ENCODE measurements at regions not wholly inside any gene's neighbourhood (a gene's known extent, or its start where the extent isn't known, plus 50 kb on each side); places are given as distances from the start of the nearest gene placed in this dataset.
"Not testable (repeated sequence)": the region's sequence is repeated elsewhere in the genome, so short reads cannot be mapped to it uniquely, and the experiment has no call there.

- Histone ChIP-seq H2AFZ (ENCODE audit: low read depth, low read length) (no peak overlapping the region), H3K27me3 (ENCODE audit: insufficient read depth, low read length) (no peaks in the 10 kb centered on the region), H3K4me3 (ENCODE audit: low read length) (no peak overlapping the region), H3K9me3 (ENCODE audit: low read length) (no peaks in the 10 kb centered on the region), H3K4me1 (ENCODE audit: insufficient read depth, low read length) (no peaks in the 10 kb centered on the region), H3K36me3 (ENCODE audit: insufficient read depth, low read length) (no peaks in the 10 kb centered on the region)
Observed at GRCh38 chr18:66440433-66440832, 163.5 kb downstream of the CDH19 start.

- H3K27me3 ChIP-seq (ENCODE audit: insufficient read depth, low read length): no peaks in the 10 kb centered on the region
- H3K4me1 ChIP-seq (ENCODE audit: insufficient read depth, low read length): no peaks in the 10 kb centered on the region
- no peak overlapping the region for H2AFZ ChIP-seq (ENCODE audit: low read depth, low read length)
- no peaks in the 10 kb centered on the region for H3K9me3 ChIP-seq (ENCODE audit: low read length)
- no peak overlapping the region for H3K4me3 ChIP-seq (ENCODE audit: low read length)
- H3K36me3 ChIP-seq (ENCODE audit: insufficient read depth, low read length): no peaks in the 10 kb centered on the region
Observed at GRCh38 chr18:66439670-66440069, 164.2 kb downstream of the CDH19 start.

DNA sequence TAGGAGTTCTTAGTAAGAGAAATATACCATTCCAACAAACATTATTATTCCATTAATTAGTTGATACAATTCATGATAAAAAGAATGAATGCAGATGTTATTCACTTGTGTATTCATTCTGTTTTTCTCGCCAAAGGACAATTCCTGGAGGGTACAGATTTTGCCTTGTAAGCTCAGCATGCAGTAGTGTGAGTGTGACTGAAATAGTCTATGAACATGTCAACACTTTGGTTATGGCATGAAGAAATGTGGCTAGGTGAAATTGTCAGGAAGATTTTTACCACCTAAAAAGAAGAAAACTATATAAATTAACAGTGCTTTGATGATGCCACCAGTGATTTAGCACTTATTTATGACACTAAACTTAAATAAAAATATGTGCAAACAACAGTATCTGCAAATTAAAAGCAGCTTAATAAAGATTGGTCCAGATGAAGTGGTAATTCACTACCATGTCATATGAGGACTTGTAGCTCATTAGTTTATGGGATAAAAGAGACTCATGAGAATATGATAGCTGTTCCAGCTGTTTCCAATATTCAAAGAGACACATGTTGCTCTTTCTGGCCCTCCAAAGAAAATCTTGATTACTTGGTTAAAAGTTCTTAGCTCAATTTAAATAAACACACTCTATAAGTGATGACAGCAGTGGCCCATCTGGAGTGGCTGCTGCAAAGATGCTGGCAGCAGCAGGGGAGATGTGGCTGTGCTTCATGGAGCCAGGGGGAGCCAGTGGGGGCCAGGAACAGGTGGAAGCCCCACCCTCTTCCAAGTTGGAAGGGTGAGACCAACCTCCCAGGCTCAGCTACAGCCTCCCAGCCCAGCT lies 165.0 kb downstream of the CDH19 start:
- no peaks in the 10 kb centered on the region for H3K27me3 ChIP-seq (ENCODE audit: insufficient read depth, low read length)
- no peaks in the 10 kb centered on the region for H3K36me3 ChIP-seq (ENCODE audit: insufficient read depth, low read length)
- no peaks in the 10 kb centered on the region for H3K9me3 ChIP-seq (ENCODE audit: low read length)
- H3K4me3 ChIP-seq (ENCODE audit: low read length): no peak overlapping the region
- no peak overlapping the region for H2AFZ ChIP-seq (ENCODE audit: low read depth, low read length)
- H3K4me1 ChIP-seq (ENCODE audit: insufficient read depth, low read length): no peaks in the 10 kb centered on the region

DNA sequence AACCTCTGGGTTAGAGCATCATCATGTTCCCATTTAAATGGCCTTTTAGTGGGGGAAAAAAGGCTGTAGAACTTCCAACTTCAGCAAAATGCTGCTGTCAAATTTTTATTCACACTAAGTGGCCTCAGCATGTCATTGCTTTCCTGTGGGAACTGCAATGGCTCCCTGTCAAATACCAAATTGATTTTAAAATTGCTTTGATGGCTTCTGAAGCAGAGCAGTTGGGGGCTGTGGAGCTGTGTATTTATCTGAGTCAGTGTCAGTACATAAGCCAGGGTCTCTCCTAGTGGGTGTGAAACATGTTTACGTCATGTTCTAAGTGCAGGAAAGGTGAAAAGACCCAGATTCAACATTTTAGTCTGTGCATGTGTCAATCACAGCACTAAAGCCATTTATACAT lies 171.3 kb downstream of the CDH19 start:
- H3K4me3 ChIP-seq (ENCODE audit: low read length): no peak overlapping the region
- peak overlapping the region; percentile 18 for H2AFZ ChIP-seq (ENCODE audit: low read depth, low read length)
- H3K4me1 ChIP-seq (ENCODE audit: insufficient read depth, low read length): peaks cover 12% of the 10 kb centered on the region
- H3K27me3 ChIP-seq (ENCODE audit: insufficient read depth, low read length): no peaks in the 10 kb centered on the region
- H3K36me3 ChIP-seq (ENCODE audit: insufficient read depth, low read length): no peaks in the 10 kb centered on the region
- H3K9me3 ChIP-seq (ENCODE audit: low read length): no peaks in the 10 kb centered on the region

DNA sequence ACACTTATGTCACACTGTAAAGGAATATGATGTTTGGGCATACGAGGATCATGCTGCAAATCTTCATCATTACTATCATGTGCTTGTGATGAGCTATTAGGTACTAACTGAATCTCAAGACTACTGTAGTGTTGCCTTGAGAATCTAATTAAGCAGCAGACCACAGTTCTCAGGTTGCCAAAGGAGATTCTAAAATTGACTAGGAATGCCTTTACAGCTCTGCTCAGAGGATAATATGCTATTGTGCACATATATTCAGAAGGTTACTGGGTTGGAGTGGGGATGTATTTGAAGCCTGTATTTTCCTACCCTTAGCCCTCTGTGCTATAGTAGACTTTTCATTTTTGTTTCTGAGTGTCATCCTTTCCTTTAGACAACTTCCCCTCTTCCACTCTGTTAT lies 175.1 kb downstream of the CDH19 start:
- Histone ChIP-seq H3K36me3 (ENCODE audit: insufficient read depth, low read length) (no peaks in the 10 kb centered on the region), H3K4me1 (ENCODE audit: insufficient read depth, low read length) (peaks cover 12% of the 10 kb centered on the region), H3K9me3 (ENCODE audit: low read length) (no peaks in the 10 kb centered on the region), H2AFZ (ENCODE audit: low read depth, low read length) (no peak overlapping the region), H3K27me3 (ENCODE audit: insufficient read depth, low read length) (no peaks in the 10 kb centered on the region), H3K4me3 (ENCODE audit: low read length) (no peak overlapping the region)

DNA sequence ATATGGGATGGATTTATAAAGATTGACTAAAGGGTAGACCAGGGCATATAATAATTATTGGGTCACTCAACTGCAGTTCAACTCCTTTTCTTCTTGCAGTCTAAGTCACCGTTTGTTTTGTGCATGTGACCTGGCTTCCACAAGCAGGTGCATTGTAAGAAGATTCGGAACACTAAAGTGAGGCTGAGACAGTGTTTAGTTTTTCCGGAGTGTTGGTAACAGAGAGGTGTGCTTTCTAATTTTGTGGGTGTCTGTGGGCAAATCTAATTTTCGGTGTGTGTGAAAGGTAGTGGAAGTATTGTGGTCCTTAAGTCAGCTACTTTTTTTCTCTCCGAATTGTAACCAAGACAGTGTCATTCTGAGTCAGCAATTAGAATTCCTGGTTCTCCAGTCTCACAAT lies 184.5 kb downstream of the CDH19 start:
- Histone ChIP-seq H3K4me3 (ENCODE audit: low read length) (no peak overlapping the region), H2AFZ (ENCODE audit: low read depth, low read length) (no peak overlapping the region), H3K4me1 (ENCODE audit: insufficient read depth, low read length) (peaks cover 2% of the 10 kb centered on the region), H3K27me3 (ENCODE audit: insufficient read depth, low read length) (no peaks in the 10 kb centered on the region), H3K9me3 (ENCODE audit: low read length) (no peaks in the 10 kb centered on the region), H3K36me3 (ENCODE audit: insufficient read depth, low read length) (no peaks in the 10 kb centered on the region)

DNA sequence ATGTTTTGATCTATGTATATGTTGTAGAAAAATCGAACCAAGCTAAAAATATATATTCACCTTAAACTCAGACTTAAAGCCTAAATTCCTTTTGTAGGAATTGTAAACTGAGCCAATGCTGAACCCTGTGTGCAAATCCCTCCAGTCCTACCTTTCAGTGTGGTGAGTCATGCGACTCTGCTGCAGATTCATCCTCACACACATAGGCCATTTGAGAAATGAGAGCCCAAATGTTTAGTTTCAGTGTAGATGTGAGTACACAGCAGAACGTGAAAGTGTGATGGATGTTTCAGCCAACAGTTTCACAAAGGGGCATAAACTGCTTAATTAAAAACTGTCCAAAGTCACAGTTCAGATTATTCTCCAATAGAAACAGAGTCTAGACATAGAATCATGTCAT lies 193.2 kb downstream of the CDH19 start:
- no peaks in the 10 kb centered on the region for H3K27me3 ChIP-seq (ENCODE audit: insufficient read depth, low read length)
- no peak overlapping the region for H2AFZ ChIP-seq (ENCODE audit: low read depth, low read length)
- H3K9me3 ChIP-seq (ENCODE audit: low read length): peaks cover 3% of the 10 kb centered on the region
- no peak overlapping the region for H3K4me3 ChIP-seq (ENCODE audit: low read length)
- no peaks in the 10 kb centered on the region for H3K36me3 ChIP-seq (ENCODE audit: insufficient read depth, low read length)
- peaks cover 11% of the 10 kb centered on the region for H3K4me1 ChIP-seq (ENCODE audit: insufficient read depth, low read length)

- Histone ChIP-seq H3K4me3 (ENCODE audit: low read length) (no peak overlapping the region), H2AFZ (ENCODE audit: low read depth, low read length) (no peak overlapping the region)
Observed at GRCh38 chr18:66395671-66396218, 208.1 kb downstream of the CDH19 start.

GRCh38 chr18:66393463-66393862 lies 210.4 kb downstream of the CDH19 start:
- no peaks in the 10 kb centered on the region for H3K4me1 ChIP-seq (ENCODE audit: insufficient read depth, low read length)
- H3K9me3 ChIP-seq (ENCODE audit: low read length): peaks cover 11% of the 10 kb centered on the region
- no peaks in the 10 kb centered on the region for H3K36me3 ChIP-seq (ENCODE audit: insufficient read depth, low read length)
- H2AFZ ChIP-seq (ENCODE audit: low read depth, low read length): peak overlapping the region; percentile 9
- H3K27me3 ChIP-seq (ENCODE audit: insufficient read depth, low read length): no peaks in the 10 kb centered on the region
- H3K4me3 ChIP-seq (ENCODE audit: low read length): no peak overlapping the region

More at GRCh38 chr18:66395671-66396218, 208.1 kb downstream of the CDH19 start:
- Histone ChIP-seq H3K4me1 (ENCODE audit: insufficient read depth, low read length) (no peaks in the 10 kb centered on the region), H3K9me3 (ENCODE audit: low read length) (peaks cover 8% of the 10 kb centered on the region), H3K36me3 (ENCODE audit: insufficient read depth, low read length) (no peaks in the 10 kb centered on the region), H3K27me3 (ENCODE audit: insufficient read depth, low read length) (no peaks in the 10 kb centered on the region)

- Histone ChIP-seq H3K4me3 (ENCODE audit: low read length) (no peak overlapping the region), H2AFZ (ENCODE audit: low read depth, low read length) (no peak overlapping the region), H3K9me3 (ENCODE audit: low read length) (peaks cover 6% of the 10 kb centered on the region), H3K27me3 (ENCODE audit: insufficient read depth, low read length) (no peaks in the 10 kb centered on the region), H3K4me1 (ENCODE audit: insufficient read depth, low read length) (no peaks in the 10 kb centered on the region), H3K36me3 (ENCODE audit: insufficient read depth, low read length) (no peaks in the 10 kb centered on the region)
Observed at GRCh38 chr18:66377291-66377690, 226.6 kb downstream of the CDH19 start.

DNA sequence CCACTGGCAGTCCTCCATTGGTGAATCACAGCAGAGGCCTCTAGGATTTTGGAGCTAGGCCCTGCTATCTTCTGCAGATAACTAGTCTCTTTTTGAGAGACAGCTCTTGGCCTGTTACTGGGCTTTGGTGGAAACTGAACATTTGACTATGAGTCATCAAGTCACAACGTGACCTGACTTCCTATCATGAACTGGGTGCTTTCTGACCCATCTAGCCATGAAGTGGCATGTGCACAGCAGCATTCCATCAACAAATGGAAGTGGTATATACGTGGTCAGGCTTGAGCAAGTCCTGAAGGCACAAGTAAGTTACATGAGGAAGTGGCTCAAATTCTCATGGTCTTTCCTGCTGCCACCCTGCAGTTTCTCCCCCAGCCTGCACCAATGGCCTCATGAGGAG lies 228.5 kb downstream of the CDH19 start:
- not testable (repeated sequence) for H3K4me3 ChIP-seq (ENCODE audit: low read length); H3K27me3 ChIP-seq (ENCODE audit: insufficient read depth, low read length); H3K4me1 ChIP-seq (ENCODE audit: insufficient read depth, low read length); H3K36me3 ChIP-seq (ENCODE audit: insufficient read depth, low read length); H3K9me3 ChIP-seq (ENCODE audit: low read length); H2AFZ ChIP-seq (ENCODE audit: low read depth, low read length)

DNA sequence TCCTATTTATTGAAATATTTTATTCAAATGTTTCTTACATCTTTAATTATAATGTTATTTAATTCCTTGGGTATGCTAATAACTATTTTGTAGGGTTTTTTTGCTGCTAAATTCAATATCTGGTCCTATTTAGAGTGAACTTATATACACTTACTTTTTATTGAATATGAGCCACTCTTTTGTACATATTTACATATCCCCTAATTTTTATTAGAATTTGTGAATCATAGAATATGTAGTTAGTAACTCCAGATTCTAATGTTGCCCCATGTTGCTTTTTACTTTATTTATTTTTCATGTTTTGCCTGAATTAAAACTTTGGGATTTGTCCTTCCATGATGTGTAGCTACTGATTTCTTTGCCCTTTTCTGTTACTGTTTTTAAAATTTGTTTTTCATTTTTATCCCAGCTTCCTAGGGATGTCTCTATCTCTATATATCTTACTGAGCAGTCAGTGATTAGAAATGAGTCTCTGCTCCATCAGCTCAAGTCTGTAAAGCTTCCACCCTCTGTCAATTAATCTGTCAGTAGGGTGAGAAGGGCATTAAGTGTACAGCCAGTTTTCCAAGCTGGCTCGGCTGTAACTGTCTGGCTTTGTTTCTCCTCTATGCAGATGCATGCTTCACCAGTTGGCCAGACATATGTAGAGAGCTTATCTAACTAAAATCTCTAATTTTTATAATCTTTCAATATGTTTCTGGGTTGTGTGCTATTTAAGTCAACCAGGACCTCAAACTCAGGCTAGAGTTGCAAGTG lies 256.9 kb downstream of the CDH19 start:
- no peaks in the 10 kb centered on the region for H3K36me3 ChIP-seq (ENCODE audit: insufficient read depth, low read length)
- no peaks in the 10 kb centered on the region for H3K27me3 ChIP-seq (ENCODE audit: insufficient read depth, low read length)
- no peak overlapping the region for H3K4me3 ChIP-seq (ENCODE audit: low read length)
- no peaks in the 10 kb centered on the region for H3K9me3 ChIP-seq (ENCODE audit: low read length)
- H2AFZ ChIP-seq (ENCODE audit: low read depth, low read length): no peak overlapping the region
- H3K4me1 ChIP-seq (ENCODE audit: insufficient read depth, low read length): no peaks in the 10 kb centered on the region

GRCh38 chr18:66344227-66344626 lies 259.7 kb downstream of the CDH19 start:
- Histone ChIP-seq H3K4me1 (ENCODE audit: insufficient read depth, low read length) (no peaks in the 10 kb centered on the region), H3K4me3 (ENCODE audit: low read length) (no peak overlapping the region), H3K27me3 (ENCODE audit: insufficient read depth, low read length) (no peaks in the 10 kb centered on the region), H2AFZ (ENCODE audit: low read depth, low read length) (no peak overlapping the region), H3K9me3 (ENCODE audit: low read length) (no peaks in the 10 kb centered on the region), H3K36me3 (ENCODE audit: insufficient read depth, low read length) (no peaks in the 10 kb centered on the region)
